NCI-H446 treated with DMSO at 0.1 percent for 48 hours (cell line): ENCODE measurements at regions not wholly inside any gene's neighbourhood (a gene's known extent, or its start where the extent isn't known, plus 50 kb on each side); places are given as distances from the start of the nearest gene placed in this dataset.

Experiments
- DNase-seq: peaks from one replicate; lab custom pipeline; 2025; lab: John Stamatoyannopoulos, UW

- DNase-seq, result no peak
These were observed 479.4 kb downstream of the RASEF start for GRCh38 chr9:82583524-82583923.

GRCh38 chr9:82584349-82584863 is 478.5 kb downstream of the RASEF start:
- DNase-seq, result no peak

DNA sequence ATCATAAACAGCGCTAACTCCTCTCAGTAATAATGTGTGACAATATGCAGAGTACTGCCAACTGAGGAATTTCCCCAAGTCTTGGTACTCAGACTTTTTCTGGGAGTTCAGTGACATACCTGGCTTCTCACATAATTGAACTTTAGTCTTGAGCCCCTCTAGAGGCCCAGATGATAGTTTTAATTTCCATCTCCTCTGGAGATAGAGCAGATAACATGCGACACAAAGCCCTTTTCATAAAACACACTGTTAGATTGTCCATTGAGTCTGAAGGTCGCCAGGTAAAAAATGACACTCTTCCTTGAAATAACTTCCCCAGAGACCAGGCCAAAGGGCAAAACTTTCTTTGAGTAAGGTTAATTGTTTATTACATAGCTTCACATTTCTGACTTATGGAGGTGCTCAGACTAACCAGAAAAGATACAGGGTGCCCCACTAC is 476.0 kb downstream of the RASEF start:
- DNase-seq, result no peak

GRCh38 chr9:82588301-82589180 is 474.4 kb downstream of the RASEF start:
- no peak for DNase-seq

DNA sequence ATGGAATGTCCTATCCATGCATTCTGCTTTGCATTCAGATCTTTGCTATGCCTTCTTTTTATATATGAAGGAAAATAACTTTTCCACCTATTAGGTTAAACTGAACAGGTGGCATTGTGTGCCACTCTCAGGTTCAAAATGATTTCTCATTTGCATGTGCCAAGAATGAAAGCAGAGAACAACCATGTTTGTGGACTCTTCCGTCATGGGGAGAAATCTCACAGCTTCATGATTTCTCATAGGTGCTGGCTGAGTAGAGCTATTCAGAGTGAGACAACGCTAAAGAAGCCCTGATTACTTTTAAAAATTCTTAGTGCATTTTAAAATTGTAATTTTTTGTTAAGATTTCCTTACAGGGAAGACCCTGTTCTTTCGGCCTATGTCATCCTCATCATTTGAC is 472.1 kb downstream of the RASEF start:
- no peak for DNase-seq

DNA sequence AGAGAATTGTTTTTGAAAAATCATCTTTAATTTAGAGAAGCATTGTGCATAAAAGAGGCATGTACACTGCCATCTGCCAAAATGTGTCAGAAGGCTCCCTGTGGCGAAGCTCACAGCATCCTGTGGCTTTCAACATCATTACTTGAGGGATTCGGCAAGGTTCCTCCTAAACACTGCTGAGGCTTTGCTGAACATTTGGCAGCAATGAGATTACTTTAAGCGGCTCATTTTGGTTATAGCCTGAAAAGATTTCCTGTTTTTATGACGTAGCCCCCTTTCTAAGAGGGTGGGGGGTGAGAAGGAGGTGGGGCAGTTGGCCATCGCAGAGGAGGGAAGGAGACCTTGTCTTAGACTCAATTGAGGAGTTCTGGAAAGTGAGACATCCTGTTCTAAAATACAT is 469.4 kb downstream of the RASEF start:
- peak; percentile 1 for DNase-seq

DNA sequence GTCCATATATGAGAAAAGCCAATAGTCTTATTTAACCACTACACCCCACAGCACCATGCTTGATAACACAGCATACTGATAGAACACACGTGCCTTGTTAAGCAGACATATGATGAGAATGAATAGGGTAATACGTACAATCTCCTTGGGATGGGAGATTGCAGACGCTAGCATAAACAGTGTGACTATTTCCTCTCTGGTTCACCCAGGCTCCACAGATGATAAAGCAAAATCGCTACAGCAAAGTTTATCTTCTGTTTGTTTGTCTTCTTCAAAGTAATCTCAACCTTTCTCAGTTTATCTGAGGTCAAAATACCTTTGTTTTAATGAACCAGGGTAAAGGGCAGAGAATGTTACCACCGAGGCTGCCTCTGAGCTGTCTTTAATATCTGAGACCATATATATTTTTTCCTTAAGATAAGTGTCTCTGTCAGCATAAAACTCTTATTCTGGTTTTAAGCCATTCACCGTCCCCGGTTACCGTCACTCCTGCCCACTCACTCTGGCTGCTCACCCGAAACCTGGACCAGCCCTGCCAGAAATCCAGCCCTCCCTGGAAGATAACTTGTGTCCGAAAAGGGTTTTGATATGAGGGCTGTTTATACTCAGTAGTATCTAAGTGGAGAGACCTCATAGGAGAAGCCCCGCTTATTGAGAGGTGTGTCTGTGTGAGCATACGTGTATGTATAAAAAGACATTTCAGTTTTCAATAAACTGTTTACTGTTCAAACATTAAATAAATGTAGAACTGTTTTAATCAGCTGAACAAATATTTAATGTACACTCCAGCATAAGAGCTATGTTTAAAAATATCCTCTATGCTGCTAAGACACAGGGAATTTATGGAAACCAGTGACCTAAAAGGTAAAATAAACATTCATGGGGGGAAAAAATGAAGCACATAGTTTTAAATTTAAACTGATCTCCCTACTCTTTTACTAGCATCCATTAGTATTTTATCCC is 465.4 kb downstream of the RASEF start:
- DNase-seq, result no peak

- DNase-seq, result no peak
These were observed 464.5 kb downstream of the RASEF start for GRCh38 chr9:82598241-82599039.

- no peak for DNase-seq
These were observed 463.5 kb downstream of the RASEF start for GRCh38 chr9:82599336-82599949.

GRCh38 chr9:82600536-82601292 is 462.2 kb downstream of the RASEF start:
- DNase-seq, result no peak

DNA sequence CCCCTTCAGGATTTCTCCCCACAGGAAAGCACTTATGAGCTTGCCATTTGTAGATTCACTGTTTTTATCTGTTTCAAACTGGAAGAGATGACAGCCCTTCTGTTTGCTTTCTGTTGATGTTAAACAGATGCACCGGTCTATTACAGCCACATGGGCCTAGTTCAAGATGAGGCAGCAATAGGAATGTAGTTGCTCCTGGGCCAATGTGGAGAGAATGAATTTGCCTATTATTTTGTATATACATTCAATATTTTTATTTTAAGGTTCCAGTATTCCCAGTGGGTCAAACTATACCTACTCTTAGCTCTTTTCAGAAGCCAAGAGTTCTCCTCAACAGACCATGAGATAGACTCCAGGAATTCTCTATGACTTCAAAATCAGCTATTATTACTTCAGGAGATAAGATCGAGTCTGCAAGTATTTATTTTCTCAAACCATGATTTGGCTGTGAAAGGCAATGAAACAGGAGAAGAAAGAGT is 461.6 kb downstream of the RASEF start:
- DNase-seq, result no peak

GRCh38 chr9:82604947-82605656 is 457.8 kb downstream of the RASEF start:
- no peak for DNase-seq

GRCh38 chr9:82605657-82606031 is 457.3 kb downstream of the RASEF start:
- DNase-seq, result no peak

GRCh38 chr9:82606071-82606470 is 456.9 kb downstream of the RASEF start:
- no peak for DNase-seq

GRCh38 chr9:82606492-82607382 is 456.2 kb downstream of the RASEF start:
- DNase-seq, result peak; percentile 12

GRCh38 chr9:82608487-82608886 is 454.5 kb downstream of the RASEF start:
- DNase-seq, result no peak

- DNase-seq, result no peak
These were observed 450.0 kb downstream of the RASEF start for GRCh38 chr9:82612942-82613341.

GRCh38 chr9:82613498-82613897 is 449.4 kb downstream of the RASEF start:
- no peak for DNase-seq

DNA sequence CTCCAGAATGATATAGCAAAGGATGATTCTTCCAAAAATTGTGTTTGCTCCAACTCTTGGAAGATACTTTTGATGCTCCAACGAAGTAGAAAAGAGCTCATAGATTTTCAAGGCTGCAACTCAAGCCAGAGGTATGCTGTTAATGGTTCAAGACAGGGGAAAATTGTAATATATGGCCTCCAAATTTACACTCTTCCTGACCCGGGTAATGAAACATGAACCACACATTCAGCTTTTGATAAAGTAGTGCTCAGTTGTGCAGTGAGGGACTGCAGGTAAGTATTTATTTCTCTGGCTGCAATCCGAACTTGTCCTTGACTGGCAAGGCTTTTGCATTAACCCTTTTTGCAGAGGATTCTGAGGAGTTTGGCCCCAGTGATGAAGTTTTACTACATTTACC is 446.4 kb downstream of the RASEF start:
- DNase-seq, result no peak
